ENCODE measurements at regions not wholly inside any gene's neighbourhood (a gene's known extent, or its start where the extent isn't known, plus 50 kb on each side); places are given as distances from the start of the nearest gene placed in this dataset.

GRCh38 chr7:19853261-19853832 is 79.9 kb upstream of the TMEM196 start:
- no peak overlapping the region for H3K4ac ChIP-seq (replicated peaks; ENCODE audit: insufficient read length, low read depth, low read length)
- no peak overlapping the region for H3K9ac ChIP-seq (replicated peaks in 1 of 4; ENCODE audit: extremely low read depth in 1 of 4, low read depth in 3 of 4, low read length in 3 of 4)
- no peaks in the 10 kb centered on the region for H3K79me2 ChIP-seq (ENCODE audit: control insufficient read depth in 1 of 2, insufficient read depth in 2 of 2, low read length in 2 of 2)
- H2BK5ac ChIP-seq (ENCODE audit: low read depth, low read length): no peak overlapping the region
- no peak overlapping the region for H4K8ac ChIP-seq (ENCODE audit: extremely low read depth, insufficient read depth, low read length)
- no peak overlapping the region for H2AK5ac ChIP-seq (ENCODE audit: low read depth, low read length)
- CTCF ChIA-PET (ENCODE audit: partially characterized antibody): no interaction called here
- no peak overlapping the region for H3K4me2 ChIP-seq (ENCODE audit: insufficient read depth in 1 of 2, low read depth in 2 of 2, low read length in 2 of 2)
- DNase-seq (ENCODE audit: low read depth in 1 of 2, low spot score in 2 of 2) (no peak), FAIRE-seq (no peak)
- no peak overlapping the region for H2AFZ ChIP-seq (ENCODE audit: low read length)
- no peak overlapping the region for H2BK120ac ChIP-seq (replicated peaks; ENCODE audit: low read depth, low read length)
- POLR2A ChIA-PET (ENCODE audit: partially characterized antibody): no interaction called here
- H3K27me3 ChIP-seq (replicated peaks in 1 of 4; ENCODE audit: control insufficient read depth in 3 of 4, extremely low read depth in 1 of 4, insufficient read depth in 3 of 4, low read length in 3 of 4): no peaks in the 10 kb centered on the region
- H2BK20ac ChIP-seq (ENCODE audit: low read length): no peak overlapping the region
- no peaks in the 10 kb centered on the region for H3K9me3 ChIP-seq (ENCODE audit: insufficient read depth in 2 of 2, low read depth in 1 of 2, low read length in 1 of 2)
- H3K56ac ChIP-seq (replicated peaks; ENCODE audit: insufficient read length, low read depth, low read length): no peak overlapping the region
- no peak overlapping the region for H3K23ac ChIP-seq (ENCODE audit: insufficient read length)
- H3K27ac ChIP-seq (ENCODE audit: low read depth, low read length): no peak overlapping the region
- H2BK12ac ChIP-seq (ENCODE audit: low read depth, low read length): no peak overlapping the region
- no peak overlapping the region for H2BK15ac ChIP-seq (ENCODE audit: low read length)
- WGBS, 2 experiments (ENCODE audit: extremely low coverage in 1 of 2, insufficient coverage in 1 of 2, insufficient read length in 1 of 2, insufficient replicate concordance in 2 of 2, low coverage in 1 of 2, low lambda C conversion rate in 2 of 2, missing lambda C conversion rate in 1 of 2): 93% methylated on average over 5 of the region's 5 CpGs; no CpG with 5 or more reads in 1 of the 2 experiments
- H3K4me3 ChIP-seq (ENCODE audit: extremely low read depth in 1 of 4, insufficient read depth in 2 of 4, low read depth in 3 of 4, low read length in 4 of 4): no peak overlapping the region
- H3K36me3 ChIP-seq (ENCODE audit: control insufficient read depth in 2 of 4, insufficient read depth in 4 of 4, low read length in 3 of 4): no peaks in the 10 kb centered on the region
- no peaks in the 10 kb centered on the region for H3K23me2 ChIP-seq (ENCODE audit: low read depth, low read length)
- H3K4me1 ChIP-seq (replicated peaks in 1 of 4; ENCODE audit: control insufficient read depth in 3 of 4, insufficient read depth in 4 of 4, low read length in 3 of 4): no peaks in the 10 kb centered on the region
- no peak overlapping the region for H3K14ac ChIP-seq (ENCODE audit: insufficient read length)
- H3K18ac ChIP-seq (ENCODE audit: extremely low read depth, low read length): no peak overlapping the region
- no peaks in the 10 kb centered on the region for H4K20me1 ChIP-seq (replicated peaks in 1 of 2; ENCODE audit: control insufficient read depth in 1 of 2, insufficient read depth in 2 of 2, low read length in 2 of 2)
- H4K91ac ChIP-seq (replicated peaks; ENCODE audit: insufficient read length, low read length): no peak overlapping the region
- H4K5ac ChIP-seq (ENCODE audit: insufficient read length, low read depth, low read length): no peak overlapping the region
- H3K79me1 ChIP-seq (ENCODE audit: low read depth, low read length): no peaks in the 10 kb centered on the region
- TF ChIP-seq RNF2 (IDR thresholded peaks at IDR 0.05; ENCODE audit: borderline replicate concordance, low read depth, low read length, missing control alignments, poor library complexity, severe bottlenecking) (no peak), POLR2AphosphoS5 (IDR thresholded peaks at IDR 0.05; ENCODE audit: low read depth, low read length) (no peak), RXRA (IDR thresholded peaks at IDR 0.05; ENCODE audit: insufficient read depth, low read depth, low read length) (no peak), TCF12 (IDR thresholded peaks at IDR 0.05; ENCODE audit: low read depth, low read length) (no peak), BACH1 (IDR thresholded peaks at IDR 0.05; ENCODE audit: low read length) (no peak), KDM5A (IDR thresholded peaks at IDR 0.05; ENCODE audit: low read length) (no peak), MAX (IDR thresholded peaks at IDR 0.05) (no peak), SUZ12 (IDR thresholded peaks at IDR 0.05; ENCODE audit: low read length) (no peak), BCL11A (IDR thresholded peaks at IDR 0.05; ENCODE audit: low read depth in 2 of 2, low read length in 2 of 2) (no peak), CHD1 (IDR thresholded peaks at IDR 0.05; ENCODE audit: low read depth, low read length) (no peak), SIN3A (conservative IDR thresholded peaks at IDR 0.05 in 1 of 2, IDR thresholded peaks at IDR 0.05 in 1 of 2; ENCODE audit: low read depth in 1 of 2, low read length in 2 of 2) (no peak), SAP30 (IDR thresholded peaks at IDR 0.05; ENCODE audit: insufficient read depth, insufficient replicate concordance, low read length) (no peak), CHD2 (IDR thresholded peaks at IDR 0.05; ENCODE audit: low read length) (no peak), POLR2A (IDR thresholded peaks at IDR 0.05; ENCODE audit: control extremely low read depth in 1 of 2, low read depth in 2 of 2, low read length in 2 of 2) (no peak), TAF7 (optimal IDR thresholded peaks at IDR 0.05; ENCODE audit: borderline replicate concordance, low read depth, low read length) (no peak)

Measured in H1 (cell line).